Body of pancreas (tissue), 4 donors: ENCODE measurements at regions not wholly inside any gene's neighbourhood (a gene's known extent, or its start where the extent isn't known, plus 50 kb on each side); places are given as distances from the start of the nearest gene placed in this dataset.

Experiments used
- CTCF ChIP-seq, 7 experiments: fragments of 450-650 bp in 4 of 7; fragments of 200-600 bp in 3 of 7; sonication (generic) in 3 of 7; IDR thresholded peaks; one replicate each; pipeline ENCODE4 v1.5.1; 2016 to 2019; ENCODE audit warnings: antibody characterized with exemption in 7 of 7
- POLR2A ChIP-seq, 3 donors: fragments of 450-650 bp; IDR thresholded peaks; one replicate each; pipeline ENCODE4 v1.6.1; 2016; ENCODE audit warnings: antibody characterized with exemption in 3 of 3, mild to moderate bottlenecking in 2 of 3

GRCh38 chr5:67748165-67748690, 467.3 kb upstream of the PIK3R1 start:
- TF ChIP-seq CTCF (IDR thresholded peaks at IDR 0.05) (no peak), POLR2A (IDR thresholded peaks at IDR 0.05) (no peak)
